Activated naive CD8-positive, alpha-beta T cell (primary cell): ENCODE measurements at regions not wholly inside any gene's neighbourhood (a gene's known extent, or its start where the extent isn't known, plus 50 kb on each side); places are given as distances from the start of the nearest gene placed in this dataset.
A peak's percentile ranks its signal among the peaks of the same experiment; 100 is the strongest.

Experiments
- H3K27ac Mint-ChIP-seq: one replicate; pipeline ENCODE4 v1.8.0; 2021; ENCODE audit warnings: mixed read lengths
- H3K27me3 Mint-ChIP-seq: one replicate; pipeline ENCODE4 v1.8.0; 2021; ENCODE audit warnings: mixed read lengths
- H3K36me3 Mint-ChIP-seq: one replicate; pipeline ENCODE4 v1.8.0; 2021; ENCODE audit warnings: mixed read lengths
- H3K4me1 Mint-ChIP-seq: one replicate; pipeline ENCODE4 v1.8.0; 2021; ENCODE audit warnings: low read depth, mixed read lengths
- H3K4me3 Mint-ChIP-seq: one replicate; pipeline ENCODE4 v1.8.0; 2021; ENCODE audit warnings: mild to moderate bottlenecking, mixed read lengths
- H3K9me3 Mint-ChIP-seq: one replicate; pipeline ENCODE4 v1.8.0; 2021; ENCODE audit warnings: low read depth, mixed read lengths

DNA sequence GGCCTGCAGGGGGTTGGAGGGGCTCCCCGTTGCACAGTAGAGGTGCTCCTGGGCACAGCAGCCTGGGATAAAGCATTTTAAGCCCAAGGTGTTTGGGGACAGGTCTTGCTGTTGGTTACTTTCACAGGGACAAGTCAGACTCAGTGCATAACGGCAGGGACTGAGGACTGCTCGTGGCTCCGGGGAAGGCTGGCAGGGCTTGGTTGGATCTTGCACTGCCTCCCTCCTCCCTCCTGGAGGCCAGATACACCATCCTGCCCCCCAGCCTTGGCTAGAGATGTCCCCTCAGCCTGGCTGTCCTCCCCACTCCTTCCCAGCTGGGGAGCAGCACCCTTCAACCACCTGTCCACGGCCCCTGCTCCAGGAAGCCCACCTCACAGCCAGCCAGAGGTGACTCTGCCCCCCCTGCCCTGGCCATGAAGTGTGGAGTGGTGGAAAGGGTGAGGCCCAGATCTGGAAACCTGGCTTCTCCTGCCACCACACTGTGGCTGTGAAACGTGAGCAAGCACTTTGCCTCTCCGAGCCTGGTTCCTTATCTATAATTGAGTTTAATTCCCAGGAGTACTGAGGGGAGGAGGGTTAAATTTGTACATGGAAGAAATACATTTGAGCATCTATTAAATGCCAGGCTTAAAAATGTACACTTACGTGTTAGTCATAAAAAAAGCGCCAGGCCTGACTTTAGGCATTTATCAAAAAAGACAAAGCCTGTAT, 67.1 kb upstream of the TAF1B start:
- H3K27ac Mint-ChIP-seq, result no peak overlapping the region
- peaks cover 23% of the 10 kb centered on the region for H3K4me1 Mint-ChIP-seq
- H3K36me3 Mint-ChIP-seq, result no peaks in the 10 kb centered on the region
- H3K27me3 Mint-ChIP-seq, result no peaks in the 10 kb centered on the region
- H3K4me3 Mint-ChIP-seq, result no peak overlapping the region
- no peaks in the 10 kb centered on the region for H3K9me3 Mint-ChIP-seq

DNA sequence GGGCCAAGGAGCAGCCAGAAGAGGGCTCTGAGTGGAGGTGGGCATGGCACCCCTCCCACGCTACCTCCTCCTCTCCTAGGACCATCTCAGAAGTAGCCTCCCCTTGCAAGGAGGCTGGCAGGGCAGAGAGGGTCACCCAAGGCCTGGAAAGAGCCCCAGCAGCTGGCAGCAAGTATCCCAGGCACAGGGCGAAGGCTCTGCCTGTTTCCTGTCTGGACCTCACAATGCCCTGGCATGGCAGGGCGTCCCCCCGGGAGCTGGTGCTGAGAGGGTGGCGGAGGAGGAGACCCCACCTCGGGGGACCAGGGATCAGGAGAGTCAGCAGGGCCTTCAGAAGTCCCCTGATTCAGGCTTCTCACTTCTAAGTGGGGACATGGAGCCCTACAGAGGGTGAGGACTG, 66.2 kb upstream of the TAF1B start:
- no peaks in the 10 kb centered on the region for H3K27me3 Mint-ChIP-seq
- no peak overlapping the region for H3K4me3 Mint-ChIP-seq
- no peaks in the 10 kb centered on the region for H3K9me3 Mint-ChIP-seq
- no peaks in the 10 kb centered on the region for H3K36me3 Mint-ChIP-seq
- peaks cover 27% of the 10 kb centered on the region for H3K4me1 Mint-ChIP-seq
- no peak overlapping the region for H3K27ac Mint-ChIP-seq

DNA sequence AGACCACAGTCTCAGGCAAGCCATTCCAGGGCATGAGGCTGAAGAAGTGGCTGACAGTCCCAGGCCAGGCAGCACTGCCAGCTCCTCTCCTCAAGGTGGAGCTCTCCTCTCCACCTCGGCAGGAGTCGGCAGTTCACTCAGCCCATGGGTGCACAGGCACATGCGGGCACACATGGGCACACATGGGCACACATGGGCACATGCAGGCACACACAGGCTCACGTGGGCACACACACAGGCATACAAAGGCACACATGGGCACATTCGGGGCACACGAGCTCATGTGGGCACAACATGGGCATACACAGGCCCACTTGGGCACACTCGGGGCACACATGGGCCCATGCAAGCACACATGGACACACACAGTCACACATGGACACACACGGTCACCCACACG, 65.3 kb upstream of the TAF1B start:
- Mint-ChIP-seq H3K9me3 (no peaks in the 10 kb centered on the region), H3K27me3 (no peaks in the 10 kb centered on the region), H3K27ac (no peak overlapping the region), H3K4me1 (peaks cover 36% of the 10 kb centered on the region), H3K4me3 (no peak overlapping the region), H3K36me3 (no peaks in the 10 kb centered on the region)

DNA sequence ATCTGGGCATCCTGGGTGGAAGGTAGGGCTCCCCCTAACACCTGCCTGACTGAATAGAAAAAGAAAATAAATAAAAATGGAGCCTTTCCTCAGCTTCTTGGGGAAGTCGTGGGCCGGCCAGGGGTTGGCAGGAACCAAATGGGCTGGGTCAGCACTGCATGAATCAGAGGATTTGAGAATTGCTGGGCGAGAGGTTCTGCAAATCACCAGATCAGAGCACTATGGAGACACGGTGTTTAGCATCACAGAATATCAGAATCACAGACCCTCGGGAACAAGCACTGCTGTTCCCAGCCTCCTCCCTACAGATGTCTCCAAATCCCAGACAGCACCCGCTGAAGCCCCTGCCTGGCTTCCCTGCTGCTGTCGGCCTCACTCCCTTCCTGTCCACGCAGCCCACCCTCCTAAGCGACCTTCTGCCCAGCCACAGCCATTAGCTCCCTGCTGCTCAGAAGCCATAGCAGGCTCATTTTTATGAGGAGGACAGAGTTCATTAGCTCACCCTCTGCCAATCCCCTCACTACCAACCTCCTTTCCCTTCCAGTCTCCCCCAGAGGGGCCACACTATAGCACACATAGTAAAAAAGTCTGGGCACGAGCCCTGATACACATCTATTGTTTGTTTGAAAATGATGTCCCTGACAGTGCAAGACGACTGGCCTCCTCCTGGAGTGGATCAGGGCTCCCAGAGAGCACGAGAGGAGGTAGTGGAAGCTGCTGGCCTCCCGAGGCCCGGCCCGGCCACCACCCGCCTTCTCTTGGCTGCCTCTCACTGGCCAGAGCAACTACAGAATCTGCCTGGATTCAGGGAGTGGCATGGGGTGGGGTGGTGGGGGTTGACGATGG, 64.6 kb upstream of the TAF1B start:
- Mint-ChIP-seq H3K27ac (no peak overlapping the region), H3K36me3 (no peaks in the 10 kb centered on the region), H3K4me3 (no peak overlapping the region), H3K4me1 (peaks cover 41% of the 10 kb centered on the region), H3K27me3 (no peaks in the 10 kb centered on the region), H3K9me3 (no peaks in the 10 kb centered on the region)

DNA sequence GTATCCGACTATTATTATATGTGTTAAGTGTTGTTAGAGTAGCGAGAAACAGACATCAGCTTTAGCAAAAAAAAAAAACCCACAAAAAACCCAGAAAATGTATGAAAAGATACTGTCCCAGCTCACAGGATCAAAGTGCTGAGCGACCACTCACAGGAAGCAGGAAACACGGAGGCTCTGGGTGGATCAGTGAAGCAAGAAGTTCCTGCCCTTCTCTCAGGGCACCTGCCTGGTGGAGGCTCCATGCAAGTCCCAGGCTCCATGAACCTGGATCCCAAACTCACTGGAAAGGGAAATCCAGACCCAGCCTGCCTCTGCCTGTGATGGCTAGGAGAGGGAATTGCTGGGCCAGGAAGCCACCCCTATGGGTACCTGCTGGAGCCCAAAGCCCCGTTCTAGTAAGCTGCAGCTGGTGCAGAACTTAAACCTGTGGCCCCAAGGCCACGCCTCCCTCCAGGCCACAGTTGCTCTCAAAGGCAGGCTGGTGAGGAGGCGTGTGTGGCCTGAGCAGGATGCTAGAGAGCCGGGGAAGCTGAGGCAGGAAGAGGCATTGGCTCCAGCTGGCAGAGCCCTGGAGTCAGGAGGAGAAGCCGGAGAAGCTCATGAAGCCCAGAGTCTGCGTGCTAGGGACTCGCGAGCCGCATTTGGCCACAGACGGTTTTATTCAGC, 63.5 kb upstream of the TAF1B start:
- peak overlapping the region; percentile 87 for H3K27ac Mint-ChIP-seq
- H3K4me3 Mint-ChIP-seq, result peak overlapping the region; percentile 63
- peaks cover 41% of the 10 kb centered on the region for H3K4me1 Mint-ChIP-seq
- no peaks in the 10 kb centered on the region for H3K9me3 Mint-ChIP-seq
- H3K27me3 Mint-ChIP-seq, result no peaks in the 10 kb centered on the region
- no peaks in the 10 kb centered on the region for H3K36me3 Mint-ChIP-seq

DNA sequence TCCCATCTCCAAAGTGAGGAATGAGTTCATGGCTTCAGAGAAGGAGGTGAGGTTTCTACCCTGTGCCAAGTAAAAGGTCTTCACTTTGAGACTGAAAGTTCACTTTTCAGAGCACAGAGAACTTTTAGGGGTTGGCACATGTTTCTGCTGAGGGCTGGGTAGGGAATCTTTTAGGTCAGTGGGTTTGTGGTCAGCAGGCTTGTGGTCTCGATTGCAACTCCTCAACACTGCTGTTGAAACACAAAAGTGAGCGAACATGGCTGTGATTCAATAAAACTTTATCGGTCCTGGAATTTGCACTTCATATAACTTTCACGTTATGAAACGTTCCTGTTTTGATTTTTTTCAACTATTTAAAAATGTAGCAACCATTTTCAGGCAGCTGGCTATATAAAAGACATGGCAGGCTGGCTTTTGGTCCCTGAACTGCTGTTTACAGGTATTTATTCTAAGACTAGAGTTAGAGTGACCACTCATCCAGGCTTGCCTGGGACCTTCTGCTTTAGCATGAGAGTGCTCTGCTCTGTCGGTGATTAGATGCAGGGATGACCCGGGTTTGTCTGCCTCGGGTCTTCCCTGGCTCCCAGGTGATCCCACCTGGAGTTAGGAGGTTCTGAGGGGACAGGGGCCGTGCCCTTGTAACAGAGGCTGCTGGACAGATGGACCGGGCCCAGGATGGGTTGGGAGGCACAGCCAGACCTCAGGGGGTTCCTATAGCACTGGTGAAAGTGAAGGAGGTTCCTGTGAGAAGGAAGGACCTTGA, 62.7 kb upstream of the TAF1B start:
- H3K4me1 Mint-ChIP-seq, result peaks cover 41% of the 10 kb centered on the region
- no peaks in the 10 kb centered on the region for H3K27me3 Mint-ChIP-seq
- no peak overlapping the region for H3K4me3 Mint-ChIP-seq
- H3K9me3 Mint-ChIP-seq, result no peaks in the 10 kb centered on the region
- no peaks in the 10 kb centered on the region for H3K36me3 Mint-ChIP-seq
- H3K27ac Mint-ChIP-seq, result peak overlapping the region; percentile 24

DNA sequence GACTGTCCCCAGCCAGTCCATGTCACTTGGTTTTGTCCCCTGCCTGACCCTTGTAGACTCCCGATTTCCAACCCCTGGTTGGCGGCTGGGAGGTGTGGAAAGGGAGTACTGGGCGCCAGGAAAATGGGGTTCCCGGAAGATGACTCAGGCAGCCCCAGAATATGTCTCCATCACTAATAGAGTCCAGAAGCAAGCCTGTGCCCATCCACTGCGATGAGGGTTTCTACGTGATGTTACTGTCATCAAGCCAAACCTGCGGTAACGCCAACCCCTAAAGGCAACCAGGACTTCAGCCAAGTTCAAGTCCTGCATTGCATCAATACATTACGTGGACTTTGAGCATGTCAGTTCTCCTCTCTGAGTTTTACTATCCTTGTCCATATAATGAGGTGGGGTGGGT, 62.0 kb upstream of the TAF1B start:
- Mint-ChIP-seq H3K4me1 (peaks cover 41% of the 10 kb centered on the region), H3K27me3 (no peaks in the 10 kb centered on the region), H3K27ac (no peak overlapping the region)

DNA sequence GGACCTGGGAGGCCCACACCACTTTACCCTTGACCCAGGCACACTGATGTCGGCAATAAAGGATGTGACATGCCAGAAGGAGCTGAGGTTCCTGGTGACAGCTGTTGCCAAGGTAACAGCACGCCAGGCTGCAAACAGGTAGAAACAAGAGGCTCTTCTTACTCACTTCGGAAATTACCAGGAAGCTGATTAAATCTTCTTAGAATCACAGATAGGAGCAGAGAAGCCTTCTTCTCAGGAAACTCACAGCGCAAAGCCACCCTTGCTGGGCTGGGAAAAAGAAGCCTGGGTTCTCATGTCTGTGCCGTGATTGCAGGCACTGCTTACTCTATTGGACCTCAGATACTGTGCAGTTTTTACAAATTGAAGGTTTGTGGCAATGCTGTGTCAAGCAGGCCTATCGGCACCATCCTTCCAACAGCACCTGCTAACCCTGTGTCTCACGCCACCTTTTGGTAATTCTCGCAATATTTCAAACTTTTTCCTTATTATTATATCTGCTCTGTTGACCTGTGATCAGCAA, 61.0 kb upstream of the TAF1B start:
- Mint-ChIP-seq H3K27me3 (no peaks in the 10 kb centered on the region), H3K4me3 (peak overlapping the region; percentile 49), H3K27ac (peak overlapping the region; percentile 74), H3K4me1 (peaks cover 43% of the 10 kb centered on the region), H3K9me3 (no peaks in the 10 kb centered on the region), H3K36me3 (no peaks in the 10 kb centered on the region)

More for the DNA sequence above, 62.0 kb upstream of the TAF1B start:
- H3K36me3 Mint-ChIP-seq, result no peaks in the 10 kb centered on the region
- no peaks in the 10 kb centered on the region for H3K9me3 Mint-ChIP-seq
- H3K4me3 Mint-ChIP-seq, result no peak overlapping the region

DNA sequence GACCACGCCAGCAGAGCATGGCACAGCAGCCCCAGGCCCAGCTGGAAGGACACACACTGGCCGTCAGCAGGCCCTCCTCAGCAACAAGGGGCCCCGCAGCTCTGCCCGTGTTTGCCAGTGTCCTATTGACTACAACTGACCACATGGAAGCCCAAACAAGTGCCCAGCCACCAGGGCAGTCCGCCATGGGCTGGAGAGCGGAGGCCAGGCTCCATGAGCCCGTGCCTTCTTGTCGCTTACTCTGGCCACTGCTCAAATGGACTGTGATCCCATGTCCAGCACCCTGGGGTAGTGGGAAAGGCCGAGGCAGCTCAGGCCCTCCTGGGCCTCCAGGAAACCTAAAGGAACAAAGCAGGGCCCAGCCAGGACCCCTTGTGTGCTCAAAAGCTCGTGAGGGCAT, 53.9 kb upstream of the TAF1B start:
- H3K4me3 Mint-ChIP-seq, result no peak overlapping the region
- no peaks in the 10 kb centered on the region for H3K27me3 Mint-ChIP-seq
- H3K4me1 Mint-ChIP-seq, result peaks cover 7% of the 10 kb centered on the region
- H3K9me3 Mint-ChIP-seq, result no peaks in the 10 kb centered on the region
- no peak overlapping the region for H3K27ac Mint-ChIP-seq
- H3K36me3 Mint-ChIP-seq, result no peaks in the 10 kb centered on the region

DNA sequence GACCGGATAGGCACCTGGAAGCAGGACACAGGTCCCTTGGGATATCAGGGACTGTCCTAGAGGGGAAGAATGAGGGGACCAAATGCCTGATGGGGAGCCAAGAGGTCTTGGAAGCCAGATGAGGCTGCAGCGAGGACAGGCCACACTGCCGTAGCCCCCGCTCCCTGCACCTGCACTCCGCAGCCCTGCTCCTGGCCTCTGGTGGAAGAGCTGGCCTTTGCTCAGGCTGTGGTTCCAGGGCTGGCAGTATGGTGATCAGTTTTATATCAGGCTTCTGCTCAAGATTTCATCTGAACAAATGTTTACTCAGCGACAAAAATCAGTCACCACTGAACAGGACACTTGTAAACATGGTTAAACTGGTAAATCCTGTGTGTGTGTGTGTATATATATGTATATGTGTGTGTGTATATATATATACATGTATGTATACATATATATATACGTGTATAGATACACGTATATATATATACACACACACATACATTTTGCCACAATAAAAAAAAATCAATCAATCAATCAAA, 52.5 kb upstream of the TAF1B start:
- H3K36me3 Mint-ChIP-seq, result no peaks in the 10 kb centered on the region
- H3K27me3 Mint-ChIP-seq, result no peaks in the 10 kb centered on the region
- H3K4me3 Mint-ChIP-seq, result no peak overlapping the region
- no peak overlapping the region for H3K27ac Mint-ChIP-seq
- H3K4me1 Mint-ChIP-seq, result peaks cover 7% of the 10 kb centered on the region
- H3K9me3 Mint-ChIP-seq, result no peaks in the 10 kb centered on the region

DNA sequence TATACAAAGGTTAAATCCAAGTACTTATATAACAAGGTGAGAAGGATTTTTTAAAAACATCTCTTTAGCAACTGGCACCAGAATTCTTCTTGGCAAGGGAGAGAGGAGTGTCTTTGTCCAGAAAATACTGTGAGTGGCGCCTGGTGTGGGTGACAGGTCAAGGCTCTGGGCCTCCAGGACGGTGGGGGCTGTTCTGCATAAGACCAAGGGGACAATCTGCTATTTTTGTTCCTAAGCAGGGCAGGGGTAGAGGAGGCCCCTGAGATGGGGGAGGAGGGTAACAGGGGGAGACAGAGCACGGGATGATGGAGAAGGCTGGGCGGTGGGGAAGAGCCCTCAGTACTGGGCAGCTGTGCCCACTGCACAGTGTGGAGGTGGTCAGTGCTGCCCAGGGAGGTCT, 51.6 kb upstream of the TAF1B start:
- H3K9me3 Mint-ChIP-seq, result no peaks in the 10 kb centered on the region
- H3K4me3 Mint-ChIP-seq, result no peak overlapping the region
- H3K27ac Mint-ChIP-seq, result no peak overlapping the region
- no peaks in the 10 kb centered on the region for H3K27me3 Mint-ChIP-seq
- H3K36me3 Mint-ChIP-seq, result no peaks in the 10 kb centered on the region
- H3K4me1 Mint-ChIP-seq, result peaks cover 7% of the 10 kb centered on the region

DNA sequence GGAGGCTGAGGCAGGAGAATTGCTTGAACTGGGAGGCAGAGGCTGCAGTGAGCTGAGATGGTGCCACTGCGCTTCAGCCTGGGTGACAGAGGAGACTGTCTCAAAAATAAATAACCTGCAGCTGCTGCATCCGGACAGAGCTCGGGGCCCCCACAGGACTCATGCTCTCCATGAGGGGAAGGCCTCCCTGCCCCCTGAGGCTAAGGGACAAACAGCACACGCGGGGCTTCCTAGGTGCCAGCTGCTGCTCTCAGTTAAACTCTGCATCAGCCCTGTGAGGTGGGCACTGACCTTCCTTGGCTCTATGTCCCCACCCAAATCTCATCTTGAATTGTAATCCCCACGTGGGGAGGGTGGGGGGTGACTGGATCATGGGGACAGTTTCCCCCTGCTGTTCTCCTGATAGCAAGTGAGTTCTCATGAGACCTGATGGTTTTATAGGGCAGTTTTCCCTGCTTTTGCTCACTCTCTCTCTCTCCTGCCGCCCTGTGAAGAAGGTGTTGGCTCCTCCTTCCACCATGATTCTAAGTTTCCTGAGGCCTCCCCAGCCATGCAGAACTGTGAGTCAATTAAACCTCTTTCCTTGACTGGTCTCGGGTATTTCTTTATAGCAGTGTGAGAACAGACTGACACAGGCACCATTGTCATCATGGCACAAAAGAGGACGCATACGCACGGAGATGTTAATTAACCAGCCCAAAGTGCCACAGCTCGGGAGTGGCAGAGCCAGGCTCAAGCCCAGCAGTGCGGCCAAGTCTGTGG, 49.9 kb upstream of the TAF1B start:
- Mint-ChIP-seq H3K27ac (no peak overlapping the region), H3K27me3 (no peaks in the 10 kb centered on the region), H3K36me3 (no peaks in the 10 kb centered on the region), H3K4me1 (peaks cover 3% of the 10 kb centered on the region), H3K4me3 (no peak overlapping the region), H3K9me3 (no peaks in the 10 kb centered on the region)
